GM23248 (cell line): ENCODE measurements at regions not wholly inside any gene's neighbourhood (a gene's known extent, or its start where the extent isn't known, plus 50 kb on each side); places are given as distances from the start of the nearest gene placed in this dataset.

Experiments used
- EZH2 ChIP-seq: fragments of 200-600 bp; sonication (generic); IDR thresholded peaks from 2 replicates; pipeline ENCODE4 v1.6.1; 2018; ENCODE audit warnings: antibody characterized with exemption, mild to moderate bottlenecking; ENCODE audit not compliant: insufficient read depth, poor library complexity, severe bottlenecking
- EZH2phosphoT487 ChIP-seq: fragments of 200-600 bp; sonication (generic); IDR thresholded peaks from 2 replicates; pipeline ENCODE4 v1.6.1; 2018; ENCODE audit warnings: antibody characterized with exemption, moderate library complexity, mild to moderate bottlenecking, low read depth; ENCODE audit not compliant: insufficient read depth

DNA sequence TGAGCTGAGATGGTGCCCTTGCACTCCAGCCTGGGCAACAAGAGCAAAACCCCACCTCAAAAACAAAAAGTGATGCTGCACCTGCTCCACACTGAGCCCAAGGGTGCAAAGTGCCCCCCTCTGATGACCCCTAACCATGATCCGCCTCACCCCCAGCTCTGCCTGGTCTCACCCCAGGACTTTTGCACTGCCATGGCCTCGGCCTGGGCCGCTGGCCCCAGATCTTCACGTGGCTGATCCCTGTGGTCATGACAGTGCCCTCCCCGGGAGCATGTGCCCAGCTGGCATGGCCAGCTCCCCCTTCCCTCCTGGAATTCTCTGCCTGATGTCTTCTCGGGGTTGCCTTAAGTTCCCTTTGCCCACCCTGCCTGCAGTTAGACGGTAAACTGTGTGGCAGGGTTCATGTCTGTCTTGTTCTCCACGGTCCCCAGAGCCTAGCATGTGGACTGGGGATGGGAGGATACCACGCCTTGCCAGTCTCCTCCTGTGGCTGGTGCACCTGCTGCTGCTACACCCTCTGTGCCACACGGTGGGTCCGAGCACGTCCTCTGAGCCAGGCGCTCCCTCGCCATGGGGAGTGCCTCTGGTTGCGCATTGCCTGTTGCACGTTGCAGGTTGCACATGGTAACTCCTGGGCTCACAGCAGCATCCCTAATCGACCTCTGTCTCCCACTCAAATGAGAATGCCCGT, 77.4 kb upstream of the PPP1R26 start:
- TF ChIP-seq EZH2 (no peak), EZH2phosphoT487 (no peak)
